Effector memory CD4-positive, alpha-beta T cell (primary cell): ENCODE measurements at regions not wholly inside any gene's neighbourhood (a gene's known extent, or its start where the extent isn't known, plus 50 kb on each side); places are given as distances from the start of the nearest gene placed in this dataset.

Experiments used
- DNase-seq, 3 donors: peaks; one replicate each; pipeline ENCODE4 v3.0.0-alpha.2; 2020
- H3K27ac ChIP-seq: 2 replicates; pipeline ENCODE4 v1.7.0; 2013; ENCODE audit warnings: mild to moderate bottlenecking, low read length, moderate library complexity; ENCODE audit not compliant: insufficient read depth, poor library complexity, severe bottlenecking
- H3K27me3 ChIP-seq: replicated peaks from 2 replicates; pipeline ENCODE4 v1.7.0; 2013; ENCODE audit warnings: mild to moderate bottlenecking, low read length; ENCODE audit not compliant: insufficient read depth, control insufficient read depth, poor library complexity, severe bottlenecking
- H3K36me3 ChIP-seq: 2 replicates; pipeline ENCODE4 v1.7.0; 2013; ENCODE audit warnings: mild to moderate bottlenecking, low read length, moderate library complexity; ENCODE audit not compliant: control insufficient read depth, insufficient read depth
- H3K4me1 ChIP-seq: 2 replicates; pipeline ENCODE4 v1.7.0; 2013; ENCODE audit warnings: low read length, mild to moderate bottlenecking; ENCODE audit not compliant: control insufficient read depth, insufficient read depth, poor library complexity, severe bottlenecking
- H3K4me3 ChIP-seq: 2 replicates; pipeline ENCODE4 v1.7.0; 2013; ENCODE audit warnings: low read length, low read depth, mild to moderate bottlenecking; ENCODE audit not compliant: insufficient read depth, poor library complexity, severe bottlenecking
- H3K9me3 ChIP-seq: 2 replicates; pipeline ENCODE4 v1.7.0; 2013; ENCODE audit warnings: mild to moderate bottlenecking, low read length, moderate library complexity; ENCODE audit not compliant: control insufficient read depth

- Histone ChIP-seq H3K27me3 (no peaks in the 10 kb centered on the region), H3K27ac (no peak overlapping the region), H3K4me3 (no peak overlapping the region), H3K36me3 (no peaks in the 10 kb centered on the region), H3K4me1 (no peaks in the 10 kb centered on the region), H3K9me3 (no peaks in the 10 kb centered on the region)
- DNase-seq = no peak
These were observed 511.0 kb upstream of the ALCAM start for GRCh38 chr3:104855702-104856101.

GRCh38 chr3:104856741-104857140, 510.0 kb upstream of the ALCAM start:
- no peak overlapping the region for H3K27ac ChIP-seq

GRCh38 chr3:104868291-104868690, 498.4 kb upstream of the ALCAM start:
- no peak overlapping the region for H3K27ac ChIP-seq
- DNase-seq = no peak
- H3K4me3 ChIP-seq = no peak overlapping the region
- H3K9me3 ChIP-seq = no peaks in the 10 kb centered on the region
- no peaks in the 10 kb centered on the region for H3K36me3 ChIP-seq
- no peaks in the 10 kb centered on the region for H3K4me1 ChIP-seq
- H3K27me3 ChIP-seq = no peaks in the 10 kb centered on the region

More at GRCh38 chr3:104856741-104857140, 510.0 kb upstream of the ALCAM start:
- Histone ChIP-seq H3K36me3 (no peaks in the 10 kb centered on the region), H3K27me3 (no peaks in the 10 kb centered on the region), H3K4me1 (no peaks in the 10 kb centered on the region), H3K9me3 (no peaks in the 10 kb centered on the region), H3K4me3 (no peak overlapping the region)
- no peak for DNase-seq

GRCh38 chr3:104870276-104870675, 496.4 kb upstream of the ALCAM start:
- DNase-seq = no peak
- no peak overlapping the region for H3K4me3 ChIP-seq
- H3K36me3 ChIP-seq = no peaks in the 10 kb centered on the region
- H3K27me3 ChIP-seq = no peaks in the 10 kb centered on the region
- H3K9me3 ChIP-seq = no peaks in the 10 kb centered on the region
- H3K27ac ChIP-seq = no peak overlapping the region
- no peaks in the 10 kb centered on the region for H3K4me1 ChIP-seq

- Histone ChIP-seq H3K27ac (no peak overlapping the region), H3K4me1 (no peaks in the 10 kb centered on the region), H3K4me3 (no peak overlapping the region), H3K27me3 (no peaks in the 10 kb centered on the region), H3K36me3 (no peaks in the 10 kb centered on the region), H3K9me3 (no peaks in the 10 kb centered on the region)
- no peak for DNase-seq
These were observed 493.4 kb upstream of the ALCAM start for GRCh38 chr3:104873331-104873730.

- no peak for DNase-seq
- Histone ChIP-seq H3K27me3 (no peaks in the 10 kb centered on the region), H3K4me1 (no peaks in the 10 kb centered on the region), H3K4me3 (no peak overlapping the region), H3K27ac (no peak overlapping the region), H3K9me3 (no peaks in the 10 kb centered on the region), H3K36me3 (no peaks in the 10 kb centered on the region)
These were observed 488.3 kb upstream of the ALCAM start for GRCh38 chr3:104878395-104878794.

- DNase-seq = no peak
- H3K4me1 ChIP-seq = no peaks in the 10 kb centered on the region
- no peaks in the 10 kb centered on the region for H3K36me3 ChIP-seq
- no peaks in the 10 kb centered on the region for H3K27me3 ChIP-seq
- no peak overlapping the region for H3K27ac ChIP-seq
- H3K4me3 ChIP-seq = no peak overlapping the region
- H3K9me3 ChIP-seq = no peaks in the 10 kb centered on the region
These were observed 486.8 kb upstream of the ALCAM start for GRCh38 chr3:104879919-104880318.

GRCh38 chr3:104885214-104885814, 481.4 kb upstream of the ALCAM start:
- Histone ChIP-seq H3K4me3 (no peak overlapping the region), H3K27ac (no peak overlapping the region), H3K9me3 (no peaks in the 10 kb centered on the region), H3K4me1 (no peaks in the 10 kb centered on the region), H3K27me3 (no peaks in the 10 kb centered on the region), H3K36me3 (no peaks in the 10 kb centered on the region)
- no peak for DNase-seq

- H3K9me3 ChIP-seq = no peaks in the 10 kb centered on the region
- no peaks in the 10 kb centered on the region for H3K27me3 ChIP-seq
- H3K27ac ChIP-seq = no peak overlapping the region
- no peaks in the 10 kb centered on the region for H3K36me3 ChIP-seq
- H3K4me3 ChIP-seq = no peak overlapping the region
- DNase-seq = no peak
- no peaks in the 10 kb centered on the region for H3K4me1 ChIP-seq
These were observed 480.3 kb upstream of the ALCAM start for GRCh38 chr3:104886220-104886995.

GRCh38 chr3:104887069-104887468, 479.6 kb upstream of the ALCAM start:
- H3K27ac ChIP-seq = no peak overlapping the region
- DNase-seq = no peak
- H3K9me3 ChIP-seq = no peaks in the 10 kb centered on the region
- no peaks in the 10 kb centered on the region for H3K27me3 ChIP-seq
- no peak overlapping the region for H3K4me3 ChIP-seq
- H3K4me1 ChIP-seq = no peaks in the 10 kb centered on the region
- H3K36me3 ChIP-seq = no peaks in the 10 kb centered on the region
